HG03521 (cell line): ENCODE measurements at regions not wholly inside any gene's neighbourhood (a gene's known extent, or its start where the extent isn't known, plus 50 kb on each side); places are given as distances from the start of the nearest gene placed in this dataset.

ENCODE experiments used
- ATAC-seq: cut with Tn5 transposase; IDR thresholded peaks from one replicate; pipeline ENCODE4 v1.9.1; 2021; ENCODE audit warnings: mild to moderate bottlenecking, moderate library complexity; ENCODE audit not compliant: unreplicated experiment

DNA sequence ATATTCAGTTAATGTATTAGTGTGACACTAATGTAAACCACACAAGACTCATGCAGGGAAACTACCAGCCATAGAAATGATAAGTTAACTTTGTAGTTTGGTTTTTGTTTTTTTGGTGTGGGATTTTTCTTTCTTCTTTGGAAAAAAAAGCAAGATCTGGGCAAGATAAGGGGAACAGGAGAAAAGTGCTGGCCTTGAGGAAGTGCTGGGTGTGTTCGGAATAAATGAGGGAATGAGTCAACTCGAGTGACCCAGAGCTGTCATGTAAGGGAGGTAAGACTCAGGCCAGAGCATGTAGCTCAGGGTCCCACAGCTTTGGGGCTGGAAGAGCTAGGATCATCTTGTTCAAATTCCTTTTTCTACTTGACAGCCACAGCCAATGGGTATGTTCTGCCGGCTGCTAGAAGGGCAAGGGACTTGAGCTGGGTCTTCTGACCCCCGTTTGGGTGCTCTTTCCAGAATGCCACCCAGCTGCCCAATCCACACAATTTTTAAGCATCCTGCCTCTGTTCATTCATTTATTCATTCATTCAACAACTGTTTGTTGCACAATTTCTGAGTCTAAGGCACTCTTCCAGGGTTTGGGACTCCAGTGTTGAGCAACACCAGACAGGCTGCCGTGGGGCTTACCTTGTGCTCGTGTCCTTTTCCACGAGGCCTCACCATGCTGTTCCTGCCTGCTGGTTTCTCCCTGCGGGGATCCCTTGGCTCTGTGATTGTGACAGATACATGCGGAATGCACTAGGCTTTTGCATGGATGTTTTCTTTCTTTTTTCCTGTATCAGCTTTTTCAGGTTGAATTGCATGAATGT lies 54.5 kb downstream of the CLDN34 start:
- no peak for ATAC-seq

DNA sequence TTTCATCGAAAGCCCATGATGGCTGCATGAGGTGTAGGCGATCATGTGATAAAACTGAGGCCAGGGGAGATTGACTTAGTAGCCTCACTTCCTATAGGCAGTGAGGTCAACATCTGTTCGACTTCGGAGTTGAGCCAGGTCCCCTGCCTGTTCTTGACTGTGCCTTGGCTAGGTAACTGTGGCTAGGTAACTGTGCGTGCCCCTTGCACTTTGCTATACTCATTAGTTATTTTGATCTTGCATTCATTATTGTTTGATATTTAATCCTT lies 55.0 kb downstream of the CLDN34 start:
- no peak for ATAC-seq

DNA sequence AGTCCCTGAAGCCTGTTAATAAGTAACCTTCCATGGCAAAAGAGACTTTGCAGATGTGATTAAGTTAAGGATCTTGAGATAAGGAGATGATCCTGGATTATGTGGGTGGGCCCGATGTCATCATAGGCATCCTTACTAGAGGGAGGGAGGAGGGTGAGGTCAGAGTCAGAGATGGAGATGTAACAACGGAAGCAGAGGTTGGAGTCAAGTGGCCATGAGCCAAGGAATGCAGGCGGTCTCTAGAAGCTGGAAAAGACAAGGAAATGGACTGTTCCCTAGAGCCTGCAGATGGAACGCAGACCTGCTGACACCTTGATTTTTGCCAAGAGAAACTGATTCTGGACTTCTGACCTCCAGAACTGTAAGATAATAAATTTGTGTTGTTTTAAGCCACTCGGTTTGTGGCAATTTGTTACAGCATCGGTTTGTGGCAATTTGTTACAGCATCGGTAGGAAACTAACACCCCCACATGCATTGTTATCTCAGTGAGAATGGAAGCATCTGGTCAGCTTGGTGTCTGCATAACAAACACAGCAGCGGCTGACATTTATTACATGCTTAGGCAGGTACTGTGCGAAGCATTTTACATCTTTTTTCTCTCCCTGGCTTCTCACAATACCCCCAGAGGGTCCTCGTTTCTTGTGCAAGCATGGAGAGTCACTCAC lies 55.6 kb downstream of the CLDN34 start:
- no peak for ATAC-seq

DNA sequence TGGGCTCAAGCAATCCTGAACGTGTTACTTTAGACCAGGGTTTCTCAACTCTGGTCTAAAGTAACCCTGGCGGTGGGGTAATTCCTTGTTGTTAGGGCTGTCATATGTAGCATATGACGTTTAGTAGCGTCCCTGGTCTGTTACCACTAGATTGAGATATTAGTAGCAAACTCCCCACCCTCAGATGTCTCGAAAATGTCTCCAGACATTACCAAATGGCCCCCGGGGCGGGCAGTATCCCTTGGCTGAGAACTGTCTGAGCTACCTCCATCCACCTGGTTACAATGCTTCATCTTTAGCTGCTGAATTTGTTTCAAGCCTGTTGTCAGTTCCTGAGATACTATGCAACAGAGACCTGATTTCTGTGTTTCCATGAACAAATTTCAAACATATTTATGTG lies 56.7 kb downstream of the CLDN34 start:
- no peak for ATAC-seq

DNA sequence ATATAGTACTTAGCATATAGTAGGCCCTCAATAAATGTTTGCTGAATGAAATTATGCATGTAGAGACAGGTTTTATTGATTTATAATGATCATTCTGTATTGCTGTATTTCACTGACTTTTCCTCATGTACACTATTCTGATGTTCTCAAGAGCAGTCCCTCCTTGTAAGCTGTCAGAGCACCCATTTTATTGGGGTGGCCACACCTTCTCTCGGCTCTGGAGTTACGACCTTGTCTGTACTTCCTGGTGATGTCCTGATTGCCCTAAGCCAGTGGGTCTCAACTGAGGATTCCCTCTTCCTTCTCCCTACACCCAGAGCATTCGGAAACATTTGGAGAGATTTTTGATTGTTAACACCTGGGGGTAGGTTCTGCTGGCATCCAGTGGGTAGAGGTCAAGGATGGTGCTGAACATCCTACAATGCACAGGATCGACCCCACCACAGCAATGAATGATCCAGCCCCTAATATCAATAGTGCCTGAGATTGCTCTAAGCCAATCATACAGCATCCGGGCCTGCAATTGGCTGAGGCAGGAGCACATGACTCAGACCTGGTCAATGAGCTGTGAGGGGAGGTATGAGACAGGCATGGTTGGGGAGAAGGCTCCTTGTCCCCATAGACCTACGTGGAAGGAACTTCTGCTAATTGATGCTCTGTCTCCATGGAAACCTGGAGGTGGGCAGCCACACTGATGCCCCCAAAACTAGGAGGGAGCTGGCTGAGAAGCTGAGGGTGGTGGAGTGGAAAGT lies 58.8 kb downstream of the CLDN34 start:
- no peak for ATAC-seq

DNA sequence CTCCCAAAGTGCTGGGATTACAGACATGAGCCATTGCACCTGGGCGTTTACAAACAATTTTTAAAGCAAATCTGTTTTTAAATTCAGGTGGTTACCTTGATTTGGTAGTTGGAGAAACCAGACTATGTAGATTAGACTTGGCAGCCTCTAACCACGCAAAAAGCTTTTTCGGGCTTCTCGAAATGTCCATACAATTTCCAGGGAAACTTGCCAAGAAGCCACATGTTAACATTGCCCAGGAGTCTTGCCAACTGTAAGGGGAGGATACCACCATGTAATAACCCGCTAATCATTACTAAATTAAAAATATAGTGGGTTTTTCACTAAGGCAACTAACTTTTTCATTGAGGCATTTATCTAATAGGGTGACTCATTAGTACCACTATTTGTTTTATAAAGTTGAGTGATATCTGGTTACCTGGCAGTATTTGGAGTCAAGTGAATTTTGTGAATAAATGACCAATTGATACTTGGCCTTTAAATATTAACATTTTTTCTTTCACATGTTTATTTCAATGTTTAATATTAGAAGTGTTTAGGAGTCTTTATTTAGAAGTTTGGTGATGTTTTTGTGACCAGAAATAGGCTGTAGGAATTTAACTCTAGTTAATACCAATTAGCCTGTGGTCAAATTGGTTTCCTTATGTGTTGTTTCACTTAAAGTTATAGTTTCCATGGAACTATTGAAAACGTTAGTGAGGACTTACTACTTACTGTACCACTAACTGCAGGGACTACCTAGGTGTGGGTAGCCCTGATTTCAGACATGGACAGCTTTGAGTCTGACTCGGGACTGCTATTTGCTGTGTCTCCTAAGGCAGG lies 61.3 kb downstream of the CLDN34 start:
- ATAC-seq, result no peak

DNA sequence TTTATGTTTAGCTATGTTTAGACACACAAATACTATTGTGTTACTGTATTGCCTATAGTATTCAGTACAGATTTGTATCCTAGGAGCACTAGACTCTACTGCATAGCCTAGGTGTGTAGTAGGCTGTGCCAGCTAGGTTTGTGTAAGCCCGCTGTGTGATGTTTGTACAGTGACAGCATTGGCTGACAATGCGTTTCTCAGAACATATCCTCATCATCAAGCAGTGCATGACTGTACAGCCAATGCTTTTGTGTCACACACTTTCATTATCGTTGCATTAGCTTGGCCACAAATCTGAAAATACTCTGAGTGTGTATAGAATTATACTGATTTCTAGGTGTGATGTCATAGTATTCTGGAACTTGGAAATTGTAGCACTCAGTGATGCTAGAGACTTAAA lies 63.4 kb downstream of the CLDN34 start:
- ATAC-seq, result no peak

DNA sequence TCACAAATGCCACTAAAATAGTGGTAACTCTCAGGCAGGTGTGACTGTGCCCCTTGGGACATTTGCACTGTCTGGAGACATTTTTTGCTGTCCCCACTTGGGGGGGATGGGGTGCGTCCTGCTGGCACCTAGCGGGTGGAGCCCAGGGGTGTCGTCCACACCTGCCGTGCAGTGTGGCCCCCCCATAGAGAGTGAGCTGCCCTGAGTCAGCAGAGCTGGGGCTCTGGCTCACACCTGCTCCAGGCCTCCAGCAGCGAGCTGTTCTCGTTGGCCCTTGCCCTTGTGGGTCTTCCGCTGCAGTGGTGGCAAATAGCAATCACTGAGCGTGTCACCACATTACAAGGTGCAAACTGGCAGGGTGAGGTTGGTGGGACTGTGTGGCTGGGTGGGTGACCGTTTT lies 64.6 kb downstream of the CLDN34 start:
- ATAC-seq, result no peak

DNA sequence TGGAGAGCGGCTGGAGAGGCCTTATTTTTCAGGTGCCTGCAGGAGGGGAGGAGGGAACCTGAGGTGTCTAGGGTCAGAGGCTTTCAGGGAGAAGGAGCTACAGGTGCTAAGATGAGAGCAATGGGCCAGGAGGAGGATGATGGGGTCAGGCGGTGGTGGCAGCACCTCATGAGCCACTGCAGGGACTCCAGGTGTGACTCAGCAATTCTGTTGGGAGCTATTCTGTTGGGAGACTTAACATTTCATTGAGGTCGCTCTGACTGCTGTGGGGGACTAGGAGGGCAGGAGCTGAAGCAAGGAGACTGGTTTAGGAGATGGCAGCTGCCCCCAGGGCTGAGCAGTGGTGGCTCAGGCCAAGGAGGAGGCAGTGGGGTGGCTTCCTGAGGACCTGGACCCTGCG lies 65.0 kb downstream of the CLDN34 start:
- no peak for ATAC-seq

DNA sequence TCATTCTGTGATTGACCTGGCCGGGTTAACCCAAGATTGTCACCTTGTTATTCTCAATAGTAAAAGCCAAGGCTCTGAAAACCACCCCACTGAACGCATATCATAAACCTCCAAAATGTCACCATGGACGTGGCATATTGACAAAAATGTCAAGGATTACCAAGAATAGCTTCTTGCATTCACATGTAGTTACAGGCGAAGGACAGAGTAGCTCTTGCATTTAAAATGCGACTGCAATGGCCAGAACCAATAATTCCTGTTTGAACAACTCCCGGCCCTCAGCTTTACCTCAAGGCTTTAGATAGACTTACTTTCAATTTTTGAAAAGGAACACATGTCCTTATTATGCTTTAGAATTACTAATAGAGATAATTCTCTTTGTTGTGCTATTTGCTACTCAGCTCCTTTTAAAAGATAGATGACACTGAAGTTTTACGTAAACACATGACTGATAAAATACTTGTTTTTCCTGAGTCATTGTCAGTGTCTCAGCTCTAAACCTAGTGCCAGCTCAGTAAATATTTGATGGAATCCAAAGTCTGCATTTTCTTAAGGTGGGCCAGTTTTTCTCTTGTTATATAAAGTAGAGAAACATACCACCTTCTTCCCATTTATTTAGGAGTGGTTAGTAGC lies 66.3 kb downstream of the CLDN34 start:
- ATAC-seq, result no peak

DNA sequence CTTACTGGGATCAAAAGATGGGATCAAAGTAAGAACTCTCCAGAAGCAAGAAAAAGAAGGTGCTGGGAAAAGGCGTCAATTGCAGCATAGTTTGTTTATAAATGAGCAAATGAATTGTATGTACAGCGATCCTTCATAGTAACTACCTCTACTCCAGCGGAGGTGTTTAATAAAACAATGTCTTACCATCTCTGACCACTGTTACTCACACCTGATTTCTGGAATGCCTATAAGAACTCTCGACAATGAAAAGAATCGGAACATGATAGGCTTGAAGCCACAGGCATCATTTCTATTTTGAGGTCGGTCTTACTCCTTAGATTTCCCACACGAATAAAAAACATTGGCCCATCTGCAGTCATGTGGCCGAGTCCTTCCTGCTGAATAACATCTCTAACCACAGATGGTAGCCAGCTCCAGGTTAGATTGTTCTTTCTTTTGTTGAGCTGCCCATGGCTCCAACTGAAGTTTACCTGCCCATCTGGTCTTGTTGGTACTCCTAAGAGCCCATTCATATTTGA lies 67.6 kb downstream of the CLDN34 start:
- ATAC-seq, result no peak

DNA sequence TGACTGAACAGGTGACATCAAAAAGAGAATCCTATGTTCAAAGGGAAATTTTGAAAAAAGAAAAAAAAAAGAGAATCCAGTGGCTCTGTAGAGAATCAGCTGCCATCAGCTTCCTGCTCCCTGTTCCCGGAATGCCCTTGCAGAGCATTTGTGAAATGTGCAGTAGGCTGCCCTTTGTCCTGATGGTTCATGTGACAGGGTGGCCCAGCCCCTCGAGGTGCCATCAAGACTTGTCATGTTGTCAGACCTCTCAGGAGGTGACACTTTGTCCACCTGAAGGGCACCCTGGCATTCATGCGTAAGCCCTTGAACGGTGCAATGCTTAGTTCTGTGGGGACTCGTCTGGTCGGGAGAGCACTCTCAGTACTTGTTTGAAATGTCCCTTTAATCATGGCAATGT lies 71.4 kb downstream of the CLDN34 start:
- no peak for ATAC-seq

DNA sequence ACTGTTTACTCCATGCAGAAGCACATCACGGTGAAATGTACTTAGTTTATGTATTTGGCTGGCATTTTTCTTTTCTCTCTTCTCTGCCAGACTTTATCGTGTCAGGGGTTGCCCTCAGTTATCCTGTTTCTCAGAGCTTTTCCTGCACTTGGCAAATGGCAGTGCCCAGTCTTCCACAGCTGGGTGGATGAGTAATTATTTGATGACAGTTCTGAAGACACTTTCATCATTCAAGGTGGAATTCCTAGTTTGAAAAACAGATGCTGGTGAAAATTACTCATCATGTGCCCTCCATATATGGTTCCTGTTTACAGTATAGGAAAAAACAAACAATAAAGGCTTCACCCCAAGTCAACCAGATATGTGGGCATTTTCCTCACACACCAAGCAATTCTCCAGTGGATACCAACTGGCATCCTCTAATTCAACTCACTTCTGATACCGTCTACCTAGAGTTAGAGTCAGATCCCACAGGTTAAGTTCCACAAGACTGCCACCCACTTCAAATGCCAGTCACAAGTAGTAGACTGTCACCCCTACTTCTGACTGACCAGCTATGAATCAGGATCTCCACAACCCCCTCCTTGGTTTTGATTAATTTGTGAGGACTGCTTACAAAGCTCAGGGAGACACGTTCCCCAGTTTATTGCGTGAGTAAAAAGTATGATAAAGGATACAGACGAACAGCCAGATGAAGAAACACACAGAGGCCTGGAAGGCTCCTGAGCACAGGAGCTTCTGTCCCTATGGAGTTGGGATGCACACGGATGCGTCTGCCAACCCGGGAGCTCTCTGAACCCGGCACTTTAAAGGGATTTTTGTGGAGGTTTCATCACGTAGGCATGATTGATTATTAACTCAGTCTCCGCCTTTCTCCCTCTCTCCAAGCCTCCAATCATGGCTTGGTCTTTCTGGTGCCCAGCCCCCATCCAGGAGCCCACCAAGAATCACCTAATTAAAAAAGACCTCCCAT lies 72.9 kb downstream of the CLDN34 start:
- ATAC-seq, result no peak

DNA sequence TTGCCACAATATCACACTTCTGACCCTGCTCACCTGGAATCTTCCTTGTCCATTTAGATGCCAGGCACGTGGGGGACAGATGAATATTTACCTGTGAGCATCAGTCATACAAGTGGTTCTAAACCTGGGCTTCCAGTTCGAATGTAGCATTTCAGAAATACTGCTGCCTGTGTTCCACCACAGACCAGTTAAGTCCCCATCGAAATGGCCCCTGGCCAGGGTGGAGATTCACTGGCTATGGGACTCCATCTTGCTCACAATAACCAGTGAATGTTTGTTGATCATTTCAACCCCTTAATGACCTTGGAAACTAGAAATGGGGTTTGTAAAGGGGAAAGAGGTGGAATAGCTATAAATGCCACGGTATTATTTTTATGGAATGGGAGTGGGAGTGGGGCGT lies 73.8 kb downstream of the CLDN34 start:
- ATAC-seq, result no peak

DNA sequence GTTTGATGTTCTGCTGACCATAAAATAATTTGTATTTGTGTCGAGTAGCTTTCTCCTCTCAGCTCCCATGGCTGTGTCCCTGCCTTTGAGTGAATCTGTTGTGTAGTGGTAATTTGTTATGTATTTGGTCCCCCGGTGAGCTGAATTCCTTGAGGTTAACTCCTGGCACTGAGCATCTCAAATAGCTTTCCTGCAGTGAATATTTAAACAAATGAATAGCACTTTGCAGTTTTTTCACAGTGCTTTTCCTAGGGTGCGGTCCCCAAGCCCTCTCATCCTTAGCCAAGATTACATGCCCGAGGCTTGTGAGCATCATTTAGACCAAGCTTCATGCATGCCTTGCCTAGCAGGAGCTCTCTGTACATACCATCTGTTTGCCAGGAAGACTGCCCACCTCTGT lies 74.2 kb downstream of the CLDN34 start:
- no peak for ATAC-seq

DNA sequence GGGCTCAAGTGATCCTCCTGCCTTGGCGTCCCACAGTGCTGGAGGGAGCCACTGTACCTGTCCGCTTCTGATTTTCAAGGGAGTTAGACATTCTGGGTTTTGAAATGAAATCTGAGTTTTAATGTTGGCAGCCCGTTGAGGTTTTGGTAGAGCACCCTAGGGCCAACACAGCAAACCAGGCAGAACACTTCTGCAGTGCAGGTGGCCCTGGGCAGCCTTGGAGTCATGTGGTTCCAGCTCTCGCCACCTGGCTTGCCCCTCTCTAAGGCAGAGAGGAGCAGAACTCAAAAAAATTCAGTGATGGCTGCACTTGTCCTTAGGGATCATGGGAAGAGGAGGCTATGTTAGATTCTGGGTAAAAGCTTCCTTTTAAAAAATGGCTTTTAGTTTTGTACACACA lies 74.9 kb downstream of the CLDN34 start:
- ATAC-seq, result no peak

DNA sequence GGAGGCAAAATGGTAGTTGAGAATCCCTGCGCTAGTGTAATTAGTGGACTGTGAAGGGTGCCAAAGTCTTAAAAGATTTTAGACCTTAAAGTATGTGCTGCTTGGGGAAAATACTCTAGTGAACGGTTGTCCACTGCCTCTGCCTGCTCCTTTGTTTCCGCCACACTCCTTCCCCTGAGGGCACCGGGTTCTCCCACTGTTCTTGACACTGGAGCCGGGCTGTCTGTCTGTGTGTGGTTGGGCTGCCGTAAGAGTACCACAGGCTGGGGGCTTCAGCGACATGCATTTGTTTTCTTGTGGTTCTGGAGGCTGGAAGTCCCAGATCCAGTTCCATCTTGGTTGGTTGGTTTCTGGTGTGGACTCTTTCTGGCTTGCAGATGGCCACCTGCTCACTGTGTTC lies 76.2 kb downstream of the CLDN34 start:
- no peak for ATAC-seq

DNA sequence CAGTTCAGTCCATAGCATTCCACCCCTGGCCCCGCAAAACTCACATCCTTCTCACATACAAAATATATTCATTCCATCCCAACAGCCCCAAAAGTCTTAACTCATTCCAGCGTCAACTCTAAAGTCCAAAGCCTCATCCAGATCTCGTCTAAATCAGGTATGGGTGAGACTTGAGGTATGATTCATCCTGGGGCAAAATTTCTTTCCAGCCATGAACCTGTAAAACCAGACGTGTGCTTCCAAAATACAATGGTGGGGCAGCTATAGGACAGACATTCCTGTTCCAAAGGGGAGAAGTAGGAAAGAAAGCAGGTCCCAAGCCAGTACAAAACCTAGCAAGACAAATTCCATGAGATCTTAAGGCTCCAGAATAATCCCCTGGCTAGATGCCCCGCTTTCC lies 76.9 kb downstream of the CLDN34 start:
- no peak for ATAC-seq

DNA sequence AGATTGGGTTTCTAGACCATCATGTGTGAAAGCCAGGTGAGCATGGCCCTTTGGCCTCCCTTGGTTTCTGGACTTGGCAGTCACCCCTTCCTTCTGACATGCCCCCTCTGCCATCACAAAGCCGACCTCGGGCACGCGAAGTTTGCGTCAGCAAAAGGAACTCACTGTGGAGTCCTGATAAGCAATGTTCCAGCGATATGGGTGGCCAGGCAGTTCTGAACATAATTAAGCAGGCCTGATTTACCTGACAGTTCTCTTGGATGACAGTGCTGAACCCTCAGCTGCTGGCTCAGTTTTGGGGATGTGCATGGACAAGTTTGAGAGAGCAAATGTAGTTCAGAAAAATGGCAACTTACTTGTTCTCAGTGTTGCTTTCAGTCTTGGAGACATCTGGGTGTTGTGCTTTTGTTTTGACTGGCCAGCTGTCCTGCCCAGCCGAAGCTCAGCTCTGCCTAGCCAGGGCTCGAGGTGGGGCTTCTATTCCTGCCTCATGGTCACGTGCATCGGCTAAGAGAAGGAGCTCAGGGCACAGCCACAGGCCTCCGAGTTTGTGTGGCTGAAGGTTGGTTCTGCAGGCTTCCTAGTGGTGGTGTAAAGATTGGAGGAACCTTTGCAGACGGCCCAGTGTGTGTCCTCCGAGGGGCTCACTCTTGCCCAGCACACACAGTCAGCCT lies 78.3 kb downstream of the CLDN34 start:
- no peak for ATAC-seq
